OCI-LY1 (cell line): ENCODE measurements at regions not wholly inside any gene's neighbourhood (a gene's known extent, or its start where the extent isn't known, plus 50 kb on each side); places are given as distances from the start of the nearest gene placed in this dataset.

Experiments used
- H2AFZ ChIP-seq: fragments of 200-600 bp; sonication (generic), shearing (Covaris generic); 2 replicates; pipeline ENCODE4 v1.6.0; 2014; ENCODE audit warnings: antibody characterized with exemption, mild to moderate bottlenecking, low read length
- H3F3A ChIP-seq: fragments of 200-600 bp; sonication (generic), shearing (Covaris generic); 2 replicates; pipeline ENCODE4 v1.6.0; 2014; ENCODE audit warnings: mild to moderate bottlenecking, antibody characterized with exemption, low read length, moderate library complexity; ENCODE audit not compliant: insufficient read depth
- H3K27ac ChIP-seq: fragments of 200-600 bp; sonication (generic); 2 replicates; pipeline ENCODE4 v1.5.1; 2014; ENCODE audit warnings: low read length, mixed run types, mild to moderate bottlenecking, low read depth; ENCODE audit not compliant: poor library complexity, severe bottlenecking
- H3K27me3 ChIP-seq: fragments of 200-600 bp; sonication (generic); 2 replicates; pipeline ENCODE4 v1.6.0; 2014; ENCODE audit warnings: antibody characterized with exemption, mild to moderate bottlenecking, low read length, moderate library complexity; ENCODE audit not compliant: insufficient read depth
- H3K36me3 ChIP-seq: fragments of 200-600 bp; sonication (generic); 2 replicates; pipeline ENCODE4 v1.6.1; 2014; ENCODE audit warnings: mild to moderate bottlenecking, antibody characterized with exemption, low read length, moderate library complexity, mixed read lengths; ENCODE audit not compliant: insufficient read depth
- H3K4me1 ChIP-seq: fragments of 200-600 bp; sonication (generic); 2 replicates; pipeline ENCODE4 v1.5.1; 2014; ENCODE audit warnings: mild to moderate bottlenecking, low read length, moderate library complexity; ENCODE audit not compliant: insufficient read depth, severe bottlenecking
- H3K4me2 ChIP-seq: fragments of 200-600 bp; sonication (generic), shearing (Covaris generic); 2 replicates; pipeline ENCODE4 v1.6.1; 2014; ENCODE audit warnings: low read length
- H3K4me3 ChIP-seq: fragments of 200-600 bp; sonication (generic); 2 replicates; pipeline ENCODE4 v1.5.1; 2014; ENCODE audit warnings: low read length, low read depth, mild to moderate bottlenecking, mixed read lengths; ENCODE audit not compliant: poor library complexity, severe bottlenecking
- H3K79me2 ChIP-seq: fragments of 200-600 bp; shearing (Covaris generic); 2 replicates; pipeline ENCODE4 v1.6.1; 2016; ENCODE audit warnings: mixed run types, low read length, mixed read lengths; ENCODE audit not compliant: insufficient read depth
- H3K9ac ChIP-seq: fragments of 200-600 bp; sonication (generic), shearing (Covaris generic); 2 replicates; pipeline ENCODE4 v1.6.1; 2014; ENCODE audit warnings: mild to moderate bottlenecking, low read length, mixed read lengths
- H3K9me2 ChIP-seq: fragments of 200-600 bp; sonication (generic), shearing (Covaris generic); 2 replicates; pipeline ENCODE4 v1.6.1; 2014; ENCODE audit warnings: low read depth, mild to moderate bottlenecking, low read length, mixed read lengths
- H3K9me3 ChIP-seq: fragments of 200-600 bp; shearing (Covaris generic); 2 replicates; pipeline ENCODE4 v1.6.1; 2014; ENCODE audit warnings: low read length, mixed read lengths
- H4K20me1 ChIP-seq: fragments of 200-600 bp; sonication (generic), shearing (Covaris generic); 2 replicates; pipeline ENCODE4 v1.6.0; 2016; ENCODE audit warnings: mild to moderate bottlenecking, low read length; ENCODE audit not compliant: insufficient read depth
- CTCF ChIP-seq: fragments of 200-600 bp; sonication (generic), shearing (Covaris generic); IDR thresholded peaks from 2 replicates; pipeline ENCODE4 v1.5.1; 2017; ENCODE audit warnings: mild to moderate bottlenecking, antibody characterized with exemption, low read length, moderate library complexity, mixed read lengths
- EZH2 ChIP-seq: fragments of 200-600 bp; sonication (generic), shearing (Covaris generic); IDR thresholded peaks from 2 replicates; pipeline ENCODE4 v1.8.0; 2017; ENCODE audit warnings: borderline replicate concordance, mixed run types, mild to moderate bottlenecking, antibody characterized with exemption, low read length, moderate library complexity, mixed read lengths

GRCh38 chr3:102083473-102083872 lies 234.2 kb downstream of the NFKBIZ start:
- Histone ChIP-seq H3K27me3 (no peaks in the 10 kb centered on the region), H2AFZ (no peak overlapping the region), H3K4me1 (peaks cover 18% of the 10 kb centered on the region), H3K27ac (no peak overlapping the region), H3K9ac (no peak overlapping the region), H3K9me2 (no peaks in the 10 kb centered on the region), H3K4me2 (no peak overlapping the region), H3K36me3 (no peaks in the 10 kb centered on the region), H3K9me3 (no peaks in the 10 kb centered on the region), H3F3A (no peaks in the 10 kb centered on the region), H3K4me3 (no peak overlapping the region), H3K79me2 (no peaks in the 10 kb centered on the region), H4K20me1 (no peaks in the 10 kb centered on the region)
- TF ChIP-seq CTCF (no peak), EZH2 (no peak)

GRCh38 chr3:102084006-102084405 lies 234.7 kb downstream of the NFKBIZ start:
- H3K4me1 ChIP-seq = peaks cover 13% of the 10 kb centered on the region
- no peaks in the 10 kb centered on the region for H3F3A ChIP-seq
- TF ChIP-seq CTCF (no peak), EZH2 (no peak)
- no peaks in the 10 kb centered on the region for H3K9me2 ChIP-seq
- no peaks in the 10 kb centered on the region for H3K27me3 ChIP-seq
- no peaks in the 10 kb centered on the region for H3K79me2 ChIP-seq
- no peak overlapping the region for H2AFZ ChIP-seq
- H3K4me3 ChIP-seq = no peak overlapping the region
- no peaks in the 10 kb centered on the region for H3K9me3 ChIP-seq
- no peak overlapping the region for H3K4me2 ChIP-seq
- H3K9ac ChIP-seq = no peak overlapping the region
- no peaks in the 10 kb centered on the region for H4K20me1 ChIP-seq
- no peaks in the 10 kb centered on the region for H3K36me3 ChIP-seq
- H3K27ac ChIP-seq = no peak overlapping the region

- H2AFZ ChIP-seq = no peak overlapping the region
- no peak overlapping the region for H3K9ac ChIP-seq
- no peak overlapping the region for H3K4me2 ChIP-seq
- peaks cover 6% of the 10 kb centered on the region for H3K4me1 ChIP-seq
- H3K79me2 ChIP-seq = no peaks in the 10 kb centered on the region
- no peaks in the 10 kb centered on the region for H3K9me2 ChIP-seq
- no peaks in the 10 kb centered on the region for H4K20me1 ChIP-seq
- H3K9me3 ChIP-seq = no peaks in the 10 kb centered on the region
- no peaks in the 10 kb centered on the region for H3K36me3 ChIP-seq
- no peaks in the 10 kb centered on the region for H3K27me3 ChIP-seq
- no peak overlapping the region for H3K27ac ChIP-seq
- H3F3A ChIP-seq = no peaks in the 10 kb centered on the region
- TF ChIP-seq EZH2 = no peak
- TF ChIP-seq CTCF = no peak
- H3K4me3 ChIP-seq = no peak overlapping the region
Observed at GRCh38 chr3:102084704-102085103, 235.4 kb downstream of the NFKBIZ start.
